Thyroid gland (tissue), 4 donors: ENCODE measurements at regions not wholly inside any gene's neighbourhood (a gene's known extent, or its start where the extent isn't known, plus 50 kb on each side); places are given as distances from the start of the nearest gene placed in this dataset.

Source experiments
- CTCF ChIP-seq, 6 experiments: fragments of 200-600 bp in 3 of 6; fragments of 450-650 bp in 3 of 6; sonication (generic) in 3 of 6; IDR thresholded peaks; one replicate each; pipeline ENCODE4 v1.5.1; 2016 to 2019; ENCODE audit warnings: antibody characterized with exemption in 6 of 6, mild to moderate bottlenecking in 2 of 6, inconsistent platforms in 1 of 6, moderate library complexity in 1 of 6
- POLR2A ChIP-seq, 2 donors: fragments of 450-650 bp; IDR thresholded peaks; one replicate each; pipeline ENCODE4 v1.6.1; 2017; ENCODE audit warnings: antibody characterized with exemption in 2 of 2, mild to moderate bottlenecking in 2 of 2, moderate library complexity in 1 of 2

- no peak for TF ChIP-seq CTCF (IDR thresholded peaks at IDR 0.05)
- TF ChIP-seq POLR2A (IDR thresholded peaks at IDR 0.05), result no peak
These were observed 174.9 kb upstream of the SMIM23 start for GRCh38 chr5:171610686-171611085.
